GM21367 (cell line): ENCODE measurements at regions not wholly inside any gene's neighbourhood (a gene's known extent, or its start where the extent isn't known, plus 50 kb on each side); places are given as distances from the start of the nearest gene placed in this dataset.

ENCODE experiments used
- ATAC-seq: cut with Tn5 transposase; IDR thresholded peaks from one replicate; pipeline ENCODE4 v1.9.1; 2021; ENCODE audit not compliant: unreplicated experiment

GRCh38 chr1:55957276-55957675 is 622.1 kb downstream of the PLPP3 start:
- no peak for ATAC-seq

GRCh38 chr1:55955016-55955621 is 624.2 kb downstream of the PLPP3 start:
- ATAC-seq: no peak

- ATAC-seq: no peak
Measured at GRCh38 chr1:55951291-55951690, 628.1 kb downstream of the PLPP3 start.

GRCh38 chr1:55947446-55947845 is 631.9 kb downstream of the PLPP3 start:
- no peak for ATAC-seq

GRCh38 chr1:55943721-55944435 is 635.5 kb downstream of the PLPP3 start:
- ATAC-seq: no peak

GRCh38 chr1:55943012-55943411 is 636.4 kb downstream of the PLPP3 start:
- no peak for ATAC-seq

GRCh38 chr1:55939866-55940265 is 639.5 kb downstream of the PLPP3 start:
- ATAC-seq: no peak

GRCh38 chr1:55938861-55939260 is 640.5 kb downstream of the PLPP3 start:
- ATAC-seq: no peak

- ATAC-seq: no peak
Measured at GRCh38 chr1:55938376-55938850, 641.0 kb downstream of the PLPP3 start.

- ATAC-seq: no peak
Measured at GRCh38 chr1:55937840-55938375, 641.5 kb downstream of the PLPP3 start.

GRCh38 chr1:55935236-55935635 is 644.1 kb downstream of the PLPP3 start:
- ATAC-seq: no peak

GRCh38 chr1:55932402-55932801 is 647.0 kb downstream of the PLPP3 start:
- ATAC-seq: no peak

GRCh38 chr1:55931081-55931940 is 648.1 kb downstream of the PLPP3 start:
- no peak for ATAC-seq

GRCh38 chr1:55929652-55930051 is 649.7 kb downstream of the PLPP3 start:
- ATAC-seq: no peak

- ATAC-seq: no peak
Measured at GRCh38 chr1:55928576-55928975, 650.8 kb downstream of the PLPP3 start.

- ATAC-seq: no peak
Measured at GRCh38 chr1:55927702-55928290, 651.6 kb downstream of the PLPP3 start.

- ATAC-seq: no peak
Measured at GRCh38 chr1:55926906-55927471, 652.4 kb downstream of the PLPP3 start.

GRCh38 chr1:55916907-55917306 is 662.5 kb downstream of the PLPP3 start:
- no peak for ATAC-seq

- ATAC-seq: no peak
Measured at GRCh38 chr1:55916481-55916880, 662.9 kb downstream of the PLPP3 start.

- no peak for ATAC-seq
Measured at GRCh38 chr1:55913565-55913964, 665.8 kb downstream of the PLPP3 start.

GRCh38 chr1:55912438-55912837 is 666.9 kb downstream of the PLPP3 start:
- ATAC-seq: no peak
